ENCODE measurements at regions not wholly inside any gene's neighbourhood (a gene's known extent, or its start where the extent isn't known, plus 50 kb on each side); places are given as distances from the start of the nearest gene placed in this dataset.
"Not testable (repeated sequence)": the region's sequence is repeated elsewhere in the genome, so short reads cannot be mapped to it uniquely, and the experiment has no call there.

- DNase-seq: not testable (repeated sequence)
Measured at GRCh38 chr7:46261638-46262037, 340.6 kb upstream of the IGFBP3 start.

GRCh38 chr7:46259947-46260346 lies 338.9 kb upstream of the IGFBP3 start:
- no peak for DNase-seq

- DNase-seq: no peak
Measured at GRCh38 chr7:46257761-46258448, 336.8 kb upstream of the IGFBP3 start.

- no peak for DNase-seq
Measured at GRCh38 chr7:46256870-46257661, 336.0 kb upstream of the IGFBP3 start.

GRCh38 chr7:46253520-46253919 lies 332.4 kb upstream of the IGFBP3 start:
- DNase-seq: no peak

GRCh38 chr7:46247664-46248063 lies 326.6 kb upstream of the IGFBP3 start:
- no peak for DNase-seq

- no peak for DNase-seq
Measured at GRCh38 chr7:46245586-46246111, 324.6 kb upstream of the IGFBP3 start.

GRCh38 chr7:46244757-46245156 lies 323.7 kb upstream of the IGFBP3 start:
- DNase-seq: no peak

- DNase-seq: no peak
Measured at GRCh38 chr7:46243406-46243805, 322.3 kb upstream of the IGFBP3 start.

- DNase-seq: no peak
Measured at GRCh38 chr7:46239846-46240245, 318.8 kb upstream of the IGFBP3 start.

GRCh38 chr7:46237466-46237865 lies 316.4 kb upstream of the IGFBP3 start:
- no peak for DNase-seq

GRCh38 chr7:46233585-46234329 lies 312.7 kb upstream of the IGFBP3 start:
- DNase-seq: no peak

- no peak for DNase-seq
Measured at GRCh38 chr7:46230990-46231305, 309.9 kb upstream of the IGFBP3 start.

GRCh38 chr7:46230298-46230989 lies 309.4 kb upstream of the IGFBP3 start:
- DNase-seq: no peak

GRCh38 chr7:46229409-46229808 lies 308.3 kb upstream of the IGFBP3 start:
- no peak for DNase-seq

- no peak for DNase-seq
Measured at GRCh38 chr7:46226860-46227259, 305.8 kb upstream of the IGFBP3 start.

- DNase-seq: no peak
Measured at GRCh38 chr7:46224363-46224762, 303.3 kb upstream of the IGFBP3 start.

GRCh38 chr7:46220066-46220630 lies 299.1 kb upstream of the IGFBP3 start:
- peak in 1 of 2 experiments; percentile 3 for DNase-seq

GRCh38 chr7:46218461-46219200 lies 297.6 kb upstream of the IGFBP3 start:
- DNase-seq: no peak

GRCh38 chr7:46215987-46216567 lies 295.0 kb upstream of the IGFBP3 start:
- no peak for DNase-seq

- DNase-seq: no peak
Measured at GRCh38 chr7:46214526-46214925, 293.5 kb upstream of the IGFBP3 start.

- DNase-seq: no peak
Measured at GRCh38 chr7:46213154-46213537, 292.1 kb upstream of the IGFBP3 start.

All from cerebellar nuclear complex (tissue), 1 donor.